ENCODE measurements at regions not wholly inside any gene's neighbourhood (a gene's known extent, or its start where the extent isn't known, plus 50 kb on each side); places are given as distances from the start of the nearest gene placed in this dataset.

DNA sequence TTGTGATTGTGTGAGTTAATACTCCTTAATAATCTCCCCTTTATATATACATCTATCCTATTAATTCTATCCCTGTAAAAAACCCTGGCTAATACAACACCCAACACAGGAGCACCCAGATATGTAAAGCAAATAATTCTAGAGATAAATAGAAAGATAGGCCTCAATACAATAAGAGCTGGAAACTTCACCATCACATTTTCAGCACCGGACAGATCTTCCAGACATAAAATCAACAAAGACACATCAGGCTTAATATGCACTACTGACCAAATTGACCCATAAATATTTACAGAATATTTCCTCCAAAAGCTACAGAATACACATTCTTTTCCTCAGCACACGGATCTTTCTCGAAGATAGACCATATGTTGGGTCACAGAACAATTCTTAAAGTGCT, 71.0 kb upstream of the ST8SIA4 start:
- DNase-seq = no peak

DNA sequence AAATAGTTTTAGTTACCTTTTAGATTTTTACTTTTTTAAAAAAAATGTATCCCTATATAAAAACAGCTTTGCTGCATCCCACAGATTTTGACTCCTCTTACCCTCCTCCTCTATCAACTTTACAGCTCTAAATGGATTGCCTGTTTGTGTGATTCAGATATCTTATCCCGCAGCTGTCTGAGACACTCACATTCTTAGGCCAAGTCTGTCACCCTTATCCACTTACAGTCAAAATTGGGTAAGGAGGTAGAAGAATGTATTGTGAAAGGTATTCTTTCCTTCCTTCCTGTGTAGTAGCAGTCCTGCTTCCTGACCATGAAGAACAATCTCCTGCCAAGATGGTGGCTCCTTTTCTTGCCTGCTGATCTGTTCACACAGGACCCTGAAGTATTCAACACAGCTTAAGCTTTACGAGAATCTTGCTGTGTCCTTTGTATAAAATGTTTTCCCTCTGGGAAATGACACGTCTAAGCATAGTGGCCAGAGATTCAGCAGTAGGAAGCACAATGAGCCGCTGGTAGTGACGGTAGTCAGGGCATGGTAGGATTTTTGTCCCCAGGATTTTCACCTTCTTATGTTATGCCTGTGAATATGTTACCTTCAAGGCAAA, 67.7 kb upstream of the ST8SIA4 start:
- DNase-seq = no peak

DNA sequence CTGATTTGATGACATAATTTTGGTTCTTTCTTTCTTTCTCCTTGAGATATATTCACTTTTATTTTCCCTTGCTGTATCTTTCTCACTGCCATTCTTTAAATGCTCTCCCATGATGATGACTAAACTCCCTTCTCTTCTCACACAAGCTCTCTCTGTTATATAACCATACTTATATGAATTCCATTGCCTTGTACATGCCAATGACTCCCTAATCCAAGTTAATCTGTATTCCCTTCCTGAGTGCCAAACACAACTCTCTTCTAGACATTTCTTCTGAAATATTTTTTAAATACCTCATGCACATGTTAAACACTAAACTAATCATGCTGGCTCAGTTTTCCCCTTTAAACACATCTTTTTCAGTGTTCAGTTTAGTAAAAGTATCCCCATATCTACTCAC, 62.2 kb upstream of the ST8SIA4 start:
- no peak for DNase-seq

All from retina (tissue), 1 donor.